GM21515 (cell line): ENCODE measurements at regions not wholly inside any gene's neighbourhood (a gene's known extent, or its start where the extent isn't known, plus 50 kb on each side); places are given as distances from the start of the nearest gene placed in this dataset.
"Not testable (repeated sequence)": the region's sequence is repeated elsewhere in the genome, so short reads cannot be mapped to it uniquely, and the experiment has no call there.

ENCODE experiments used
- ATAC-seq: cut with Tn5 transposase; IDR thresholded peaks from one replicate; pipeline ENCODE4 v1.9.1; 2021; ENCODE audit not compliant: unreplicated experiment

GRCh38 chr6:9066726-9067125 lies 631.4 kb upstream of the SLC35B3 start:
- no peak for ATAC-seq

- ATAC-seq = no peak
Measured at GRCh38 chr6:9064156-9064555, 628.8 kb upstream of the SLC35B3 start.

- no peak for ATAC-seq
Measured at GRCh38 chr6:9062596-9062995, 627.3 kb upstream of the SLC35B3 start.

- no peak for ATAC-seq
Measured at GRCh38 chr6:9057937-9058336, 622.6 kb upstream of the SLC35B3 start.

- ATAC-seq = no peak
Measured at GRCh38 chr6:9056556-9056955, 621.2 kb upstream of the SLC35B3 start.

GRCh38 chr6:9044426-9044825 lies 609.1 kb upstream of the SLC35B3 start:
- no peak for ATAC-seq

GRCh38 chr6:9040718-9041117 lies 605.4 kb upstream of the SLC35B3 start:
- ATAC-seq = no peak

- ATAC-seq = no peak
Measured at GRCh38 chr6:9039258-9039657, 603.9 kb upstream of the SLC35B3 start.

GRCh38 chr6:9028086-9028485 lies 592.7 kb upstream of the SLC35B3 start:
- no peak for ATAC-seq

GRCh38 chr6:9025796-9026394 lies 590.5 kb upstream of the SLC35B3 start:
- no peak for ATAC-seq

GRCh38 chr6:9025228-9025627 lies 589.9 kb upstream of the SLC35B3 start:
- ATAC-seq = no peak

GRCh38 chr6:9024246-9024645 lies 588.9 kb upstream of the SLC35B3 start:
- ATAC-seq = not testable (repeated sequence)

GRCh38 chr6:9020001-9020400 lies 584.7 kb upstream of the SLC35B3 start:
- no peak for ATAC-seq

- ATAC-seq = no peak
Measured at GRCh38 chr6:9009931-9010330, 574.6 kb upstream of the SLC35B3 start.

GRCh38 chr6:9007027-9007426 lies 571.7 kb upstream of the SLC35B3 start:
- ATAC-seq = no peak

- no peak for ATAC-seq
Measured at GRCh38 chr6:9002833-9003232, 567.5 kb upstream of the SLC35B3 start.

GRCh38 chr6:8995156-8995555 lies 559.8 kb upstream of the SLC35B3 start:
- ATAC-seq = no peak

GRCh38 chr6:8993111-8993510 lies 557.8 kb upstream of the SLC35B3 start:
- ATAC-seq = no peak

GRCh38 chr6:8991844-8992243 lies 556.5 kb upstream of the SLC35B3 start:
- no peak for ATAC-seq

- ATAC-seq = no peak
Measured at GRCh38 chr6:8990075-8990474, 554.7 kb upstream of the SLC35B3 start.

GRCh38 chr6:8983202-8983688 lies 547.9 kb upstream of the SLC35B3 start:
- peak; percentile 97 for ATAC-seq

GRCh38 chr6:8982668-8983067 lies 547.3 kb upstream of the SLC35B3 start:
- ATAC-seq = no peak

GRCh38 chr6:8973395-8973794 lies 538.0 kb upstream of the SLC35B3 start:
- ATAC-seq = no peak
